ENCODE measurements at regions not wholly inside any gene's neighbourhood (a gene's known extent, or its start where the extent isn't known, plus 50 kb on each side); places are given as distances from the start of the nearest gene placed in this dataset.

GRCh38 chr9:134267305-134267880, 58.9 kb upstream of the RXRA start:
- dilution Hi-C loops (cut with MboI; ENCODE audit: extremely low pct_ligation_motif_present, low sequenced_read_pairs) = no loop called here
- H3K27me3 ChIP-seq (ENCODE audit: control insufficient read depth, extremely low read depth, insufficient read depth, low read length) = peaks cover 35% of the 10 kb centered on the region
- no peak for FAIRE-seq

GRCh38 chr9:134267881-134268724, 58.2 kb upstream of the RXRA start:
- no peak for DNase-seq (ENCODE audit: low read depth, low spot score)
- Histone ChIP-seq H3K79me2 (ENCODE audit: control insufficient read depth, insufficient read depth, low read length) (no peaks in the 10 kb centered on the region), H3K4me3 (ENCODE audit: control insufficient read depth in 2 of 3, extremely low read depth in 1 of 3, insufficient read depth in 2 of 3, low read depth in 1 of 3, low read length in 3 of 3) (no peak overlapping the region), H3K36me3 (ENCODE audit: control insufficient read depth in 2 of 2, extremely low read depth in 1 of 2, insufficient read depth in 2 of 2, low read length in 2 of 2) (no peaks in the 10 kb centered on the region), H3K4me1 (ENCODE audit: control insufficient read depth, extremely low read depth, insufficient read depth, low read length) (no peaks in the 10 kb centered on the region), H3K9ac (ENCODE audit: control insufficient read depth, extremely low read depth, insufficient read depth, low read length) (no peak overlapping the region), H3K9me1 (ENCODE audit: control insufficient read depth, extremely low read depth, insufficient read depth, low read length) (no peaks in the 10 kb centered on the region), H3K27me3 (ENCODE audit: control insufficient read depth, extremely low read depth, insufficient read depth, low read length) (peaks cover 42% of the 10 kb centered on the region), H3K4me2 (ENCODE audit: control insufficient read depth, extremely low read depth, insufficient read depth, low read depth, low read length) (no peak overlapping the region), H4K20me1 (ENCODE audit: control insufficient read depth, extremely low read depth, insufficient read depth, low read length) (peaks cover 3% of the 10 kb centered on the region), H3K9me3 (ENCODE audit: control insufficient read depth, low read depth, low read length) (peaks cover 4% of the 10 kb centered on the region), H3K27ac (ENCODE audit: control insufficient read depth, insufficient read depth, low read length) (no peak overlapping the region), H2AFZ (ENCODE audit: control insufficient read depth, low read length) (no peak overlapping the region)
- no peak for TF ChIP-seq CTCF (optimal IDR thresholded peaks at IDR 0.05 in 1 of 3, IDR thresholded peaks at IDR 0.05 in 1 of 3, conservative IDR thresholded peaks at IDR 0.05 in 1 of 3; ENCODE audit: extremely low read depth in 1 of 3, insufficient read depth in 2 of 3, low read length in 3 of 3)
- TF ChIP-seq EZH2 (IDR thresholded peaks at IDR 0.05; ENCODE audit: low read length) = no peak
- no peak for FAIRE-seq
- dilution Hi-C loops (cut with MboI; ENCODE audit: extremely low pct_ligation_motif_present, low sequenced_read_pairs) = no loop called here

More at GRCh38 chr9:134267305-134267880, 58.9 kb upstream of the RXRA start:
- Histone ChIP-seq H4K20me1 (ENCODE audit: control insufficient read depth, extremely low read depth, insufficient read depth, low read length) (peaks cover 3% of the 10 kb centered on the region), H3K9me1 (ENCODE audit: control insufficient read depth, extremely low read depth, insufficient read depth, low read length) (no peaks in the 10 kb centered on the region), H3K4me1 (ENCODE audit: control insufficient read depth, extremely low read depth, insufficient read depth, low read length) (no peaks in the 10 kb centered on the region), H2AFZ (ENCODE audit: control insufficient read depth, low read length) (no peak overlapping the region), H3K9me3 (ENCODE audit: control insufficient read depth, low read depth, low read length) (peaks cover 4% of the 10 kb centered on the region), H3K4me2 (ENCODE audit: control insufficient read depth, extremely low read depth, insufficient read depth, low read depth, low read length) (no peak overlapping the region), H3K79me2 (ENCODE audit: control insufficient read depth, insufficient read depth, low read length) (no peaks in the 10 kb centered on the region), H3K36me3 (ENCODE audit: control insufficient read depth in 2 of 2, extremely low read depth in 1 of 2, insufficient read depth in 2 of 2, low read length in 2 of 2) (no peaks in the 10 kb centered on the region), H3K9ac (ENCODE audit: control insufficient read depth, extremely low read depth, insufficient read depth, low read length) (no peak overlapping the region), H3K27ac (ENCODE audit: control insufficient read depth, insufficient read depth, low read length) (no peak overlapping the region), H3K4me3 (ENCODE audit: control insufficient read depth in 2 of 3, extremely low read depth in 1 of 3, insufficient read depth in 2 of 3, low read depth in 1 of 3, low read length in 3 of 3) (no peak overlapping the region)
- peak in 1 of 3 experiments; percentile 4 for TF ChIP-seq CTCF (optimal IDR thresholded peaks at IDR 0.05 in 1 of 3, IDR thresholded peaks at IDR 0.05 in 1 of 3, conservative IDR thresholded peaks at IDR 0.05 in 1 of 3; ENCODE audit: extremely low read depth in 1 of 3, insufficient read depth in 2 of 3, low read length in 3 of 3)
- no peak for TF ChIP-seq EZH2 (IDR thresholded peaks at IDR 0.05; ENCODE audit: low read length)
- no peak for DNase-seq (ENCODE audit: low read depth, low spot score)

All from keratinocyte (primary cell).